OCI-LY1 (cell line): ENCODE measurements at regions not wholly inside any gene's neighbourhood (a gene's known extent, or its start where the extent isn't known, plus 50 kb on each side); places are given as distances from the start of the nearest gene placed in this dataset.

ENCODE experiments used
- H2AFZ ChIP-seq: fragments of 200-600 bp; sonication (generic), shearing (Covaris generic); 2 replicates; pipeline ENCODE4 v1.6.0; 2014; ENCODE audit warnings: antibody characterized with exemption, mild to moderate bottlenecking, low read length
- H3F3A ChIP-seq: fragments of 200-600 bp; sonication (generic), shearing (Covaris generic); 2 replicates; pipeline ENCODE4 v1.6.0; 2014; ENCODE audit warnings: mild to moderate bottlenecking, antibody characterized with exemption, low read length, moderate library complexity; ENCODE audit not compliant: insufficient read depth
- H3K27ac ChIP-seq: fragments of 200-600 bp; sonication (generic); 2 replicates; pipeline ENCODE4 v1.5.1; 2014; ENCODE audit warnings: low read length, mixed run types, mild to moderate bottlenecking, low read depth; ENCODE audit not compliant: poor library complexity, severe bottlenecking
- H3K27me3 ChIP-seq: fragments of 200-600 bp; sonication (generic); 2 replicates; pipeline ENCODE4 v1.6.0; 2014; ENCODE audit warnings: antibody characterized with exemption, mild to moderate bottlenecking, low read length, moderate library complexity; ENCODE audit not compliant: insufficient read depth
- H3K36me3 ChIP-seq: fragments of 200-600 bp; sonication (generic); 2 replicates; pipeline ENCODE4 v1.6.1; 2014; ENCODE audit warnings: mild to moderate bottlenecking, antibody characterized with exemption, low read length, moderate library complexity, mixed read lengths; ENCODE audit not compliant: insufficient read depth
- H3K4me1 ChIP-seq: fragments of 200-600 bp; sonication (generic); 2 replicates; pipeline ENCODE4 v1.5.1; 2014; ENCODE audit warnings: mild to moderate bottlenecking, low read length, moderate library complexity; ENCODE audit not compliant: insufficient read depth, severe bottlenecking
- H3K4me2 ChIP-seq: fragments of 200-600 bp; sonication (generic), shearing (Covaris generic); 2 replicates; pipeline ENCODE4 v1.6.1; 2014; ENCODE audit warnings: low read length
- H3K4me3 ChIP-seq: fragments of 200-600 bp; sonication (generic); 2 replicates; pipeline ENCODE4 v1.5.1; 2014; ENCODE audit warnings: low read length, low read depth, mild to moderate bottlenecking, mixed read lengths; ENCODE audit not compliant: poor library complexity, severe bottlenecking
- H3K79me2 ChIP-seq: fragments of 200-600 bp; shearing (Covaris generic); 2 replicates; pipeline ENCODE4 v1.6.1; 2016; ENCODE audit warnings: mixed run types, low read length, mixed read lengths; ENCODE audit not compliant: insufficient read depth
- H3K9ac ChIP-seq: fragments of 200-600 bp; sonication (generic), shearing (Covaris generic); 2 replicates; pipeline ENCODE4 v1.6.1; 2014; ENCODE audit warnings: mild to moderate bottlenecking, low read length, mixed read lengths
- H3K9me2 ChIP-seq: fragments of 200-600 bp; sonication (generic), shearing (Covaris generic); 2 replicates; pipeline ENCODE4 v1.6.1; 2014; ENCODE audit warnings: low read depth, mild to moderate bottlenecking, low read length, mixed read lengths
- H3K9me3 ChIP-seq: fragments of 200-600 bp; shearing (Covaris generic); 2 replicates; pipeline ENCODE4 v1.6.1; 2014; ENCODE audit warnings: low read length, mixed read lengths
- H4K20me1 ChIP-seq: fragments of 200-600 bp; sonication (generic), shearing (Covaris generic); 2 replicates; pipeline ENCODE4 v1.6.0; 2016; ENCODE audit warnings: mild to moderate bottlenecking, low read length; ENCODE audit not compliant: insufficient read depth
- EZH2 ChIP-seq: fragments of 200-600 bp; sonication (generic), shearing (Covaris generic); IDR thresholded peaks from 2 replicates; pipeline ENCODE4 v1.8.0; 2017; ENCODE audit warnings: borderline replicate concordance, mixed run types, mild to moderate bottlenecking, antibody characterized with exemption, low read length, moderate library complexity, mixed read lengths
- TF ChIP-seq, protein P1 (sequence below): fragments of 200-600 bp; sonication (generic), shearing (Covaris generic); IDR thresholded peaks from 2 replicates; pipeline ENCODE4 v1.5.1; 2017; ENCODE audit warnings: mild to moderate bottlenecking, antibody characterized with exemption, low read length, moderate library complexity, mixed read lengths

DNA sequence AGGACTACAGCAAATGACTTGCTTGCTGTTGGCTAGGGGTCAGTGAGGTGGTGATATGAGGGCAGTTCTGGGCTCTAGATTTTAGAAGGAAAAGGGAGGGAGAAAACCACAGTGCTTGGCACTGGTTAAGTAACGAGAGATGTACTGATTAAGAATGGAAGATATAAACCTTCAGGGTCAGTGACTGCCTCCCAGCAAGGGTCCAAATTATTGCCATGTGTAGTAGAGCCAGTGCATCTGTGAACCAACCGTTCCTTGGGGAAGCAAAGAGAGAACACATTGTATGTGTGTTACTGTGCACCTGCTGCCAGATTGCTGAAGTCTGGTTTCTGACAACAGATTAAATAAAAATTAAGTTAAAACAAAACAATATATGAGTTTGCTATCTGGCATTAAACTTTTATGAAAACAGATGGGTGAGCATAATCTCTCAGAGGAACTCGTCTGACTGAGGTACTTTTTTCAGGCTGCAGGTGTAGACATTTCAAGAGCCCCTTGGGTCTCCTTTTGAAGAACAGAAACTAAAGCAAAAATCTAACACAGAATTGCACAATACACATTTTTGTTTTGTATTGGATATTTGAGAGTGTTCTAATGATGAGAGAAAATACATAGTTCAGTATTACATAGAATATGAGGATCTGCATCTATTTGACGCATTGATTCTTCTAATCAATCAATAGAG is 1120.6 kb downstream of the SORCS3 start:
- Histone ChIP-seq H3K36me3 (no peaks in the 10 kb centered on the region), H3K4me2 (no peak overlapping the region), H3K79me2 (no peaks in the 10 kb centered on the region), H3K4me1 (no peaks in the 10 kb centered on the region), H3K27ac (no peak overlapping the region), H3K9ac (no peak overlapping the region), H3F3A (no peaks in the 10 kb centered on the region), H2AFZ (no peak overlapping the region), H3K9me3 (no peaks in the 10 kb centered on the region), H3K27me3 (no peaks in the 10 kb centered on the region), H4K20me1 (no peaks in the 10 kb centered on the region), H3K9me2 (no peaks in the 10 kb centered on the region), H3K4me3 (no peak overlapping the region)
- TF ChIP-seq EZH2, result no peak
- TF ChIP-seq, protein P1, sequence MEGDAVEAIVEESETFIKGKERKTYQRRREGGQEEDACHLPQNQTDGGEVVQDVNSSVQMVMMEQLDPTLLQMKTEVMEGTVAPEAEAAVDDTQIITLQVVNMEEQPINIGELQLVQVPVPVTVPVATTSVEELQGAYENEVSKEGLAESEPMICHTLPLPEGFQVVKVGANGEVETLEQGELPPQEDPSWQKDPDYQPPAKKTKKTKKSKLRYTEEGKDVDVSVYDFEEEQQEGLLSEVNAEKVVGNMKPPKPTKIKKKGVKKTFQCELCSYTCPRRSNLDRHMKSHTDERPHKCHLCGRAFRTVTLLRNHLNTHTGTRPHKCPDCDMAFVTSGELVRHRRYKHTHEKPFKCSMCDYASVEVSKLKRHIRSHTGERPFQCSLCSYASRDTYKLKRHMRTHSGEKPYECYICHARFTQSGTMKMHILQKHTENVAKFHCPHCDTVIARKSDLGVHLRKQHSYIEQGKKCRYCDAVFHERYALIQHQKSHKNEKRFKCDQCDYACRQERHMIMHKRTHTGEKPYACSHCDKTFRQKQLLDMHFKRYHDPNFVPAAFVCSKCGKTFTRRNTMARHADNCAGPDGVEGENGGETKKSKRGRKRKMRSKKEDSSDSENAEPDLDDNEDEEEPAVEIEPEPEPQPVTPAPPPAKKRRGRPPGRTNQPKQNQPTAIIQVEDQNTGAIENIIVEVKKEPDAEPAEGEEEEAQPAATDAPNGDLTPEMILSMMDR, result no peak

DNA sequence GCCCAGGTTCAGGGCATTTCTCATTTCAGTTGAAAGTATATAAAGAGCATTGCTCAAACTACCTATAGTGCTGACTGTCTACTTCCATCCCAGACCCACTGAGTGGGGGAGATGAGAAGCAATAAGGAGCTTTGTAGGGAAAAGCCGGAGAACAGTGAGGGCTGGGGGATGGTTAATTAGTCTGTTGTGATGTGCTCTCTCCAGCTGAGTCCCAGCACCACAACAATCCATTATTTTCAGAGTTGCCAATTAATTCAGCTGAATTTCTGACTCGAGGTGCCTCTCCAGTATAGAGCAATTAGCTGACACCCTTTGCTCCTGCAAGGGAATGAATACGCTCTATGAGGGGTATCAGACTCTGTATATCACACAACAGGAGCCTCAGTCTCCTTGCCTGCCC is 1118.6 kb downstream of the SORCS3 start:
- Histone ChIP-seq H4K20me1 (no peaks in the 10 kb centered on the region), H3K4me3 (no peak overlapping the region), H3K9me2 (no peaks in the 10 kb centered on the region), H2AFZ (no peak overlapping the region), H3K9ac (no peak overlapping the region), H3F3A (no peaks in the 10 kb centered on the region), H3K27me3 (no peaks in the 10 kb centered on the region), H3K9me3 (no peaks in the 10 kb centered on the region), H3K4me2 (no peak overlapping the region), H3K79me2 (no peaks in the 10 kb centered on the region), H3K4me1 (no peaks in the 10 kb centered on the region), H3K27ac (no peak overlapping the region), H3K36me3 (no peaks in the 10 kb centered on the region)
- TF ChIP-seq, protein P1, result no peak
- TF ChIP-seq EZH2, result no peak

DNA sequence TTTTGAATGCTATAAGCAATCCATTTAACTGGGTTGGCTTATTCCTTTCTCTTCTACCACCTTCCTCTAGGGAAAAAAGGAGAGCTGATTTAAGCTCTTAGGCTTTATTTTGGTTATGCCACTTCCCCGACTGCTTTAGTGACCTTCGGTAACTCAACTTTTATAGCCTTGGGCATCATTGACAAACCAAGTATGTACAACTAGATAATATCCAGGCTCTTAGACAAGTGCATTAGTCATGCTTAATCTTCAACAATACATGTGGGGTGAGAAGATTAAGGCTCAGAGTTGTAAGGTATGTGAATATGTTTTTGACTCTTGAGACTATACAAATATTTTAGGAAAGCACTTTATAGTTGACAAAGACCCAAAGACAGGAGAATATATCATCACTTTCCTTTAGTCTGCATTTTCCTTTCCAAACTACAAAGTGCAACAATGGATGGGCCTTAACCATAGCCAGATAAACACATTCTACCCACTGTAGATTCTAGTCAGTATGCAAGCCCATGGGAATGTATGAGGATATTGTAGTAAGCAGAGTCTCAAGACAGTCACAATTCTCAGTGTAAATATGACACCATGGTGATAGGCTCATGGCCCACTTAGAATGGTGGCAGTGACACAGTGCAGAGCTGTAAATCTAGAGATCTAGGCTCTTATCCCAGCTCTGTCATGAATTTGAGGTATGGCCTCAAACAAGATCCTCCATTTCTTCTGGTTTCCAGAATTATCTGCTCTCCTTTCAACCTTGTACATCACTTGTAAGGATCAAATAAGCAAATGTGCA is 1117.3 kb downstream of the SORCS3 start:
- Histone ChIP-seq H3K4me1 (no peaks in the 10 kb centered on the region), H3K4me2 (no peak overlapping the region), H3F3A (no peaks in the 10 kb centered on the region), H2AFZ (no peak overlapping the region), H3K4me3 (no peak overlapping the region), H3K79me2 (no peaks in the 10 kb centered on the region), H3K27me3 (no peaks in the 10 kb centered on the region), H3K27ac (no peak overlapping the region), H3K9me3 (no peaks in the 10 kb centered on the region), H3K36me3 (no peaks in the 10 kb centered on the region), H3K9ac (no peak overlapping the region), H4K20me1 (no peaks in the 10 kb centered on the region), H3K9me2 (no peaks in the 10 kb centered on the region)
- no peak for TF ChIP-seq EZH2
- TF ChIP-seq, protein P1, result no peak
